GM19025 (cell line): ENCODE measurements at regions not wholly inside any gene's neighbourhood (a gene's known extent, or its start where the extent isn't known, plus 50 kb on each side); places are given as distances from the start of the nearest gene placed in this dataset.

Experiments
- ATAC-seq: cut with Tn5 transposase; IDR thresholded peaks from one replicate; pipeline ENCODE4 v1.9.1; 2021; ENCODE audit warnings: mild to moderate bottlenecking, low read depth, moderate library complexity; ENCODE audit not compliant: unreplicated experiment

GRCh38 chr13:104163866-104164630 is 1097.8 kb upstream of the SLC10A2 start:
- no peak for ATAC-seq

GRCh38 chr13:104160536-104160935 is 1094.3 kb upstream of the SLC10A2 start:
- ATAC-seq, result no peak

DNA sequence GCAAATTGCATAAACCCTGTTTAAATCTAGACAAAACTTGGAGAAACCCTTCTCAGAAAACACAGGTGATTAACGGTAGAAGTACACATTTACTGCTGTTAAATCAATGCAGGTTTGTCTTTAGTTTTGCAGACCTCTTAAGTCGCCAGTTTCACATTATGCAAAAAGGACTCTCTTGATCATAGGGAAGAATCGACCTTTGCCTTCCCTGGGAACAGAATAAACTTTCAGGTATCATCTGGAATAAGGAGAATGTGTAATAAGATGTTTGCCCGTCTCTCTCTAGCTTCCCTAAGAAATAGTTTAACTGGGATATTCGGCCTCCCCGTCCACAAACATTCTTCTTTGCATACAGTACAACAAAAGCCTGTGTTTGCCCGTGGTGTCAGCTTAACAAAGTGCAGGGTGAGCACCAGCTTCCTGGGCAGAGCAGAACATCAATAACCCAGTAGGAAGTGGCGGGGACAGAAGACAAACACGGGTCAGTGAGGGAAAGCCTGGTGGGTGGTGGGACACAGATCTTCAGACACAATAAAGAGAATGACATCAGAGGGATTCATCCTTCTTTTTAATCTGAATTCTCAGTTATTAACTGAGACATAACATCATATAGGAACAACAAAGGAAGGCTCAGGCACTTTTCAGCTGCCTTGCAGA is 1077.7 kb upstream of the SLC10A2 start:
- ATAC-seq, result no peak

- ATAC-seq, result no peak
These were observed 1074.3 kb upstream of the SLC10A2 start for GRCh38 chr13:104140552-104140951.

- no peak for ATAC-seq
These were observed 1071.2 kb upstream of the SLC10A2 start for GRCh38 chr13:104137416-104137815.

- ATAC-seq, result no peak
These were observed 1066.6 kb upstream of the SLC10A2 start for GRCh38 chr13:104132849-104133248.

GRCh38 chr13:104114101-104114500 is 1047.9 kb upstream of the SLC10A2 start:
- ATAC-seq, result no peak

- no peak for ATAC-seq
These were observed 1044.8 kb upstream of the SLC10A2 start for GRCh38 chr13:104111031-104111430.

- ATAC-seq, result no peak
These were observed 1040.6 kb upstream of the SLC10A2 start for GRCh38 chr13:104106705-104107393.

DNA sequence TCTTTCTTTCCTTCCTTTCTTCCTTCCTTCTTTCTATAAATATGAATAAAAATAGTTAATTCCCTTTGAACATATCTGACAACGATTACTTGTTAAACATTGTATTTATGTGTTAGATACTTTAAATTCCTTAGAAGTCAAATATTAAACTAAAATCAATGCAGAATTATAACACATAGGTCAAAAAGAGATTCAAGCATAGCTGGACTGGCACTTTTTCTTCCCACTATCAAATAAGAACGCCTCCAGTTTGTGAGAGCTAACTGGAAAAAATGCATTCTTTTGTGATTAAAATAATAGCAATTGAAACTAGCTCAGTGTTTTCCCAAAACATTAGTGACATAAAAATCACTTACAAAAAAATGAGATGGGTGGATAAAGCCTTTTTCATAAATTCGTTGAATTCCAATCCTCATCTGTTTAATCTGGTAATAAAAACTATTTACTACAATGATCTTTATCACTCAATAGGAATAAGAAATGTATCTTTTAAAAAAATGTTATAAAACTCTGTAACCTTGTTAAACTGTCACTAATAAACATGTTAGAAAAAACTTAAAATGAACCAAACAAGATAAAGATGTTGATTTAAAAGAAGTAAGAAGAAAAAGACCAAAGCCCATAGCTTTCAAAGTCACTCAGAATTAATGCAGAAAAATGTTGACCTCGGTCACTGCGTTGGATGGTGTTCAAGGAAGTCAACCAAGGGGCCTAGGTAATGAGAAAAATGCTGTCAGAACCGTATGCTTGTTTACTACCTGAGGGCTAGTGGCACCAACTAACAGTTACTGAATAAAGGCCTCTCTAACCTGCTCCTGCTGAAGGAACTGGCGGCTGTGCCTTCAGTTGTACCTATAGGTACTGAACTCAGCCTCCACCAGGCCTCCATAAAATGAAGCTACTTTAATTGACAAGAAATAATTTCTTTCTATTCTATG is 1039.5 kb upstream of the SLC10A2 start:
- no peak for ATAC-seq

GRCh38 chr13:104099750-104100149 is 1033.5 kb upstream of the SLC10A2 start:
- no peak for ATAC-seq

DNA sequence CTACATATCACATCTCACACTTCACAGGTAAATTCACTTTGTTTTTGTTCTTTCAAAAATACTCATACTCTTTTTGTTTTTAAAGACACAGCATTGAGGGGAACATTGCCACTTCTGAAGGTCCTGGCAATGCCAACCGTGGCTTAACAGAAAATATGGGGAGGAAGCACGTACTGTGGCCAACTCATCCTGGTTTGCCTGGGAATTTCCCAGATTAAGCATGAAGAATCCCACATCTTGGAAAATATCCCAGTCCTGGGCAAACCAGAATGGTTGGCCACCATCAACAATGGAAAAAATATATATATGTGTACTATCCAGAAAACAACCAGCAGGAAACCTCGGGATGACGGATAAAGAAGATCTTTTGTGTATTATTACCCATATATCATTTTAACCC is 1032.2 kb upstream of the SLC10A2 start:
- ATAC-seq, result no peak

GRCh38 chr13:104086759-104087158 is 1020.5 kb upstream of the SLC10A2 start:
- no peak for ATAC-seq

- ATAC-seq, result no peak
These were observed 1020.0 kb upstream of the SLC10A2 start for GRCh38 chr13:104086210-104086609.

DNA sequence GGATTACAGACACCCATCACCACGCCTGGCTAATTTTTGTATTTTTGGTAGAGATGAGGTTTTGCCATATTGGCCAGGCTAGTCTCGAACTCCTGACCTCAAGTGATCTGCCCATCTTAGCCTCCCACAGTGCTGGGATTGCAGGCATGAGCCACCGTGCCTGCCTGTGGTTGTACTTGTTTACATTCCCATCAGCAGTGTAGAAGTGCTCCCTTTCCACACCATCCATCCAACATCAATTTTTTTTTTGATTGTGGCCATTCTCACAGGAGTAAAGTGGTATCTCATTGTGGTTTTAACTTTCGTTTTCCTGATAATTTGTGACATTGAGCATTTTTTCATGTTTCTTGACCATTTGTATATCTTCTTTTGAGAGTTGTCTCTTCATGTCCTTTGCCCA is 1019.4 kb upstream of the SLC10A2 start:
- ATAC-seq, result no peak

DNA sequence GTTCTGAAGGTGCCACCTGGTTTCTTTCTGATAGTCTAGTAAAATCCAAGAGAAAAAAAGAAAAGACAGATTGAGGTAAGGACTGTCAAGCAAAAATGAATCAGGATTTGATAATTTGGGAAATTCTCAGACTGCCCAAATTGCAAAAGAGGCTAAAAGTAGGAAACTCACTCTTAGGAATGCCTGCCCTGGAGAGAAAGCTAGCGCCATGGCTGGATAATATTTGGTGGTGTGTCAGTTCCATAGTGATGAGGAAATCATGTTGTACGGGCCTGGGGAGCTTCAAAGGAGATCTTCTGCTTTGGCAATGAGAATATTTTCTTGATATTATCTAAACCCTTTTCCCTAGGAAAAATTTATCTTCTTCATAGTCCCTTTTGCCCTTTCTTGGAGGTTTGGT is 1008.1 kb upstream of the SLC10A2 start:
- no peak for ATAC-seq

DNA sequence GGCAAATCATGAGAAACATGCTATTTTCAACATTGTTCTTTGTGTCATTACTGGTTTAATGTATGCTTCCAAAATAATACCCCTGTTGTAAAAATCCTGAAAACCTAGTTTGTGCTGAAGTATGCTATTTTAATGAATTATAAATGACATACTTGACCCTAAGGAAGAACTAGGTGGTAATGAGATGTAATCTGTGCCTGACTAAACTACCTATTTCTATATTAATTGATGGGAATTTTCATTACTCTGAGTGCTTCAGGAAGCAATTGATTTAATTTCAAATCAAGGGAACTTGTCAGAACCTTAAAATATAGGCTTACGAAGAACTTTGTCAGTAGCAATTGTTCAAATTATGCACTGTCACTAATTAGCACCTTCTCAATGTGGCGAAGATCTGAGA is 1005.6 kb upstream of the SLC10A2 start:
- no peak for ATAC-seq

DNA sequence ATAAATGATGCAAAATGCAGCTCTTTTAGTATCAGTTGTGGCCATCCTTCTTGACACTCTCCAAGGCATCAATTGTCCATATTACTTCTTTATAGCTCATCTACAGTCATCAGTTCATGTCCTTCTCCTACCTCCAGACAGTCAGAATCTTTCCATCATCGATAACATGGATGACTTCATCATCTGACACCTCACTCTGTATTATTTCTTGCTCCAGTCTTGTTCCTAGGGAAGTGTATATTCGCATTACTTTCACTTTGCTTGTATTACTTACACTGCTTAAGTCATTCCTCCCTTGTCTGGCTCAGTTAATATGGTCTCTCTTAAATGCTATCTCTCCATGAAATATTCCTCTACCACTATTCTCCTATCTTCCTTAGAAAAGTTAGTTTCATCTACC is 999.1 kb upstream of the SLC10A2 start:
- ATAC-seq, result no peak

DNA sequence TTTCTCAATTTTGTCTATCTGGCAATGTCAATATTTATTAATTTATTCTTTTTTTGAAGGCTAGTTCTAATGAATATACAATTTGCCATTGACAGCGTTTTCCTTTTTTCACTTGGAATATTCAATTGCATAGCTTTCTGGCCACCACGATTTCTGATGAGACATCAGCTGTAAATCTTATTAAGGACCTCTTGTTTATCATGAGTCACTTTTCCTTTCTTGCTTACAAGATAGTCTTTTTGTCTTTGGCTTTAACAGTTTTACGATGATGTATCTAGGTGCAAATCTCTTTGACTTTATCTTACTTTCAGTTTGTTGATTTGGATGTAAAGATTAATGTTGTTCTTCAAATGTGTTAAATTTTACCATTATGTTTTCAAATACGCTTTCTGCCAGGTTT is 991.6 kb upstream of the SLC10A2 start:
- ATAC-seq, result no peak

GRCh38 chr13:104045907-104046306 is 979.7 kb upstream of the SLC10A2 start:
- no peak for ATAC-seq

GRCh38 chr13:104043184-104043583 is 977.0 kb upstream of the SLC10A2 start:
- no peak for ATAC-seq
